Endothelial cell of umbilical vein (primary cell): ENCODE measurements at regions not wholly inside any gene's neighbourhood (a gene's known extent, or its start where the extent isn't known, plus 50 kb on each side); places are given as distances from the start of the nearest gene placed in this dataset.

Source experiments
- BruUV-seq: library from RNA; stranded (reverse); fragments of 400-500 nt; replicated peaks from 2 replicates; lab custom pipeline; 2021; lab: Mats Ljungman, UMichigan
- CTCF ChIA-PET: fragments of 300-600, 350-600 bp; sonication (Branson Sonifier 250); formaldehyde crosslinking; loops from one replicate; lab custom pipeline; 2021; ENCODE audit warnings: antibody characterized with exemption, inconsistent platforms; lab: Charles Lee
- POLR2A ChIA-PET: fragments of 300-600, 350-600 bp; sonication (Branson Sonifier 250); formaldehyde crosslinking; loops from one replicate; lab custom pipeline; 2021; ENCODE audit warnings: antibody characterized with exemption, inconsistent platforms; lab: Charles Lee
- DNase-seq: peaks from one replicate; pipeline ENCODE4 v3.0.0-alpha.2; 2011; ENCODE audit warnings: low read depth, low spot score
- FAIRE-seq: peaks from 2 replicates; lab custom pipeline; 2011; peaks lifted over from hg19 to GRCh38; lab: Jason Lieb, UNC
- H2AFZ ChIP-seq: 2 replicates; pipeline ENCODE4 v1.6.0; 2012; ENCODE audit warnings: low read depth, low read length, control low read depth, inconsistent platforms
- H3K27ac ChIP-seq: 2 replicates; pipeline ENCODE4 v1.5.1; 2011; ENCODE audit warnings: low read depth, mild to moderate bottlenecking, control low read depth, low read length, moderate library complexity; ENCODE audit not compliant: insufficient read depth
- H3K27me3 ChIP-seq, 2 experiments: 2 replicates each; pipeline versions ENCODE4 v1.6.0 to v1.6.1; 2011; ENCODE audit warnings: low read length in 2 of 2, mixed read lengths in 1 of 2; ENCODE audit not compliant: control insufficient read depth in 2 of 2, insufficient read depth in 2 of 2
- H3K36me3 ChIP-seq, 2 experiments: 2 replicates in 1 of 2; 3 replicates in 1 of 2; pipeline ENCODE4 v1.5.1; 2011; ENCODE audit warnings: low read length in 2 of 2, mild to moderate bottlenecking in 1 of 2, moderate library complexity in 1 of 2; ENCODE audit not compliant: control insufficient read depth in 2 of 2, insufficient read depth in 2 of 2; ENCODE audit errors: extremely low read depth in 1 of 2
- H3K4me1 ChIP-seq: 3 replicates; pipeline ENCODE4 v1.5.1; 2011; ENCODE audit warnings: mild to moderate bottlenecking, low read length; ENCODE audit not compliant: control insufficient read depth, insufficient read depth; ENCODE audit errors: extremely low read depth
- H3K4me2 ChIP-seq: 2 replicates; pipeline ENCODE4 v1.6.1; 2011; ENCODE audit warnings: low read length, control low read depth, mixed read lengths; ENCODE audit not compliant: insufficient read depth
- H3K4me3 ChIP-seq, 3 experiments: fragments of 200-600 bp in 1 of 3; sonication (generic), shearing (Covaris generic) in 1 of 3; replicated peaks in 1 of 3; 2 replicates each; pipeline ENCODE4 v1.5.1; 2011 to 2016; ENCODE audit warnings: control low read depth in 3 of 3, low read length in 3 of 3, mild to moderate bottlenecking in 2 of 3, inconsistent platforms in 1 of 3, low read depth in 1 of 3, moderate library complexity in 1 of 3; ENCODE audit not compliant: insufficient read depth in 1 of 3
- H3K79me2 ChIP-seq: 2 replicates; pipeline ENCODE4 v1.6.0; 2012; ENCODE audit warnings: low read length, inconsistent platforms; ENCODE audit not compliant: control insufficient read depth, insufficient read depth
- H3K9ac ChIP-seq: replicated peaks from 2 replicates; pipeline ENCODE3; 2011; ENCODE audit warnings: low read length, control low read depth; ENCODE audit not compliant: insufficient read depth; ENCODE audit errors: extremely low read depth
- H3K9me1 ChIP-seq: replicated peaks from 3 replicates; pipeline ENCODE4 v1.6.0; 2011; ENCODE audit warnings: mild to moderate bottlenecking, low read length; ENCODE audit not compliant: control insufficient read depth, insufficient read depth; ENCODE audit errors: extremely low read depth
- H3K9me3 ChIP-seq: replicated peaks from 2 replicates; pipeline ENCODE4 v1.5.1; 2012; ENCODE audit warnings: low read length, inconsistent platforms; ENCODE audit not compliant: control insufficient read depth, insufficient read depth
- H4K20me1 ChIP-seq: replicated peaks from 2 replicates; pipeline ENCODE3; 2011; ENCODE audit warnings: mild to moderate bottlenecking, low read length; ENCODE audit not compliant: control insufficient read depth, insufficient read depth; ENCODE audit errors: extremely low read depth
- EZH2 ChIP-seq: IDR thresholded peaks from 2 replicates; pipeline ENCODE4 v1.6.1; 2012; ENCODE audit warnings: borderline replicate concordance, low read depth, mild to moderate bottlenecking, moderate library complexity, low read length, inconsistent platforms; ENCODE audit not compliant: severe bottlenecking
- FOS ChIP-seq: IDR thresholded peaks from 2 replicates; pipeline ENCODE4 v1.6.1; 2011; ENCODE audit warnings: mild to moderate bottlenecking, low read length, moderate library complexity, borderline replicate concordance; ENCODE audit not compliant: insufficient read depth
- JUN ChIP-seq: IDR thresholded peaks from 2 replicates; pipeline ENCODE4 v1.6.1; 2011; ENCODE audit warnings: borderline replicate concordance, low read depth; ENCODE audit not compliant: insufficient read length, insufficient read depth
- MAX ChIP-seq: IDR thresholded peaks from 2 replicates; pipeline ENCODE4 v1.6.1; 2011; ENCODE audit not compliant: insufficient read depth, insufficient read length
- POLR2A ChIP-seq: IDR thresholded peaks from 2 replicates; pipeline ENCODE4 v1.6.1; 2012; ENCODE audit warnings: low read depth, mild to moderate bottlenecking, control low read depth, low read length
- POLR2AphosphoS5 ChIP-seq: IDR thresholded peaks from 2 replicates; pipeline ENCODE4 v1.6.1; 2012; ENCODE audit warnings: low read depth, mild to moderate bottlenecking, control low read depth, low read length, moderate library complexity; ENCODE audit not compliant: insufficient read depth
- dilution Hi-C: fragments of 300-500 bp; cut with MboI; formaldehyde crosslinking; loops from one replicate; pipeline ENCODE4 v1.15.0; 2019; ENCODE audit warnings: low sequenced_read_pairs; ENCODE audit not compliant: extremely low pct_ligation_motif_present
- intact Hi-C: fragments of 100-400 bp; cut with micrococcal nuclease; formaldehyde crosslinking; loops from one replicate; pipeline ENCODE4 v1.10.0; 2022
- TF ChIP-seq, protein P1 (sequence below), 2 donors: IDR thresholded peaks; 1 replicate in 1 of 2; 2 replicates in 1 of 2; pipeline ENCODE4 v1.5.1; 2011; ENCODE audit warnings: low read length in 2 of 2, mild to moderate bottlenecking in 2 of 2, moderate library complexity in 2 of 2, control low read depth in 1 of 2, inconsistent platforms in 1 of 2, low read depth in 1 of 2; ENCODE audit not compliant: insufficient read depth in 1 of 2; ENCODE audit errors: extremely low read depth in 1 of 2

- no peaks in the 10 kb centered on the region for H3K79me2 ChIP-seq
- H4K20me1 ChIP-seq: no peaks in the 10 kb centered on the region
- intact Hi-C loops: no loop called here
- no peak overlapping the region for H3K9ac ChIP-seq
- DNase-seq: no peak
- dilution Hi-C loops: no loop called here
- H3K27ac ChIP-seq: no peak overlapping the region
- H3K9me1 ChIP-seq: no peaks in the 10 kb centered on the region
- no peaks in the 10 kb centered on the region for H3K36me3 ChIP-seq
- TF ChIP-seq POLR2AphosphoS5 (no peak), JUN (no peak), EZH2 (no peak), POLR2A (no peak), MAX (no peak), FOS (no peak)
- TF ChIP-seq, protein P1, sequence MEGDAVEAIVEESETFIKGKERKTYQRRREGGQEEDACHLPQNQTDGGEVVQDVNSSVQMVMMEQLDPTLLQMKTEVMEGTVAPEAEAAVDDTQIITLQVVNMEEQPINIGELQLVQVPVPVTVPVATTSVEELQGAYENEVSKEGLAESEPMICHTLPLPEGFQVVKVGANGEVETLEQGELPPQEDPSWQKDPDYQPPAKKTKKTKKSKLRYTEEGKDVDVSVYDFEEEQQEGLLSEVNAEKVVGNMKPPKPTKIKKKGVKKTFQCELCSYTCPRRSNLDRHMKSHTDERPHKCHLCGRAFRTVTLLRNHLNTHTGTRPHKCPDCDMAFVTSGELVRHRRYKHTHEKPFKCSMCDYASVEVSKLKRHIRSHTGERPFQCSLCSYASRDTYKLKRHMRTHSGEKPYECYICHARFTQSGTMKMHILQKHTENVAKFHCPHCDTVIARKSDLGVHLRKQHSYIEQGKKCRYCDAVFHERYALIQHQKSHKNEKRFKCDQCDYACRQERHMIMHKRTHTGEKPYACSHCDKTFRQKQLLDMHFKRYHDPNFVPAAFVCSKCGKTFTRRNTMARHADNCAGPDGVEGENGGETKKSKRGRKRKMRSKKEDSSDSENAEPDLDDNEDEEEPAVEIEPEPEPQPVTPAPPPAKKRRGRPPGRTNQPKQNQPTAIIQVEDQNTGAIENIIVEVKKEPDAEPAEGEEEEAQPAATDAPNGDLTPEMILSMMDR (IDR thresholded peaks at IDR 0.05; ENCODE audit: extremely low read depth in 1 of 2, insufficient read depth in 1 of 2, low read depth in 1 of 2, low read length in 2 of 2): no peak
- no peak overlapping the region for H2AFZ ChIP-seq
- H3K4me3 ChIP-seq: no peak overlapping the region
- no TSS peak for BruUV-seq
- H3K4me2 ChIP-seq: no peak overlapping the region
- ChIA-PET CTCF (no interaction called here), POLR2A (no interaction called here)
- no peaks in the 10 kb centered on the region for H3K27me3 ChIP-seq
- no peaks in the 10 kb centered on the region for H3K9me3 ChIP-seq
- H3K4me1 ChIP-seq: no peaks in the 10 kb centered on the region
- FAIRE-seq: no peak
These were observed 225.9 kb downstream of the BRD1 start for GRCh38 chr22:49601614-49602321.
